Calu3 (cell line): ENCODE measurements at regions not wholly inside any gene's neighbourhood (a gene's known extent, or its start where the extent isn't known, plus 50 kb on each side); places are given as distances from the start of the nearest gene placed in this dataset.

Experiments used
- BruUV-seq: library from RNA; stranded (reverse); fragments of 400-500 nt; replicated peaks from 2 replicates; lab custom pipeline; 2021; lab: Mats Ljungman, UMichigan
- CTCF ChIA-PET: fragments of 300-600 bp; sonication (Branson Sonifier 250); formaldehyde crosslinking; loops from one replicate; lab custom pipeline; 2022; ENCODE audit warnings: antibody characterized with exemption; lab: Charles Lee
- DNase-seq: peaks from one replicate; pipeline ENCODE4 v3.0.0; 2022
- H3K27ac Mint-ChIP-seq: one replicate; pipeline ENCODE4 v1.8.0; 2022; ENCODE audit warnings: mixed read lengths; ENCODE audit not compliant: unreplicated experiment
- H3K27me3 Mint-ChIP-seq: one replicate; pipeline ENCODE4 v1.8.0; 2022; ENCODE audit warnings: mixed read lengths; ENCODE audit not compliant: unreplicated experiment
- H3K36me3 Mint-ChIP-seq: one replicate; pipeline ENCODE4 v1.8.0; 2022; ENCODE audit warnings: mild to moderate bottlenecking, moderate library complexity, mixed read lengths; ENCODE audit not compliant: insufficient read depth, unreplicated experiment
- H3K4me1 Mint-ChIP-seq: one replicate; pipeline ENCODE4 v1.8.0; 2022; ENCODE audit warnings: mild to moderate bottlenecking, low read depth, mixed read lengths; ENCODE audit not compliant: unreplicated experiment
- H3K4me3 Mint-ChIP-seq: one replicate; pipeline ENCODE4 v1.8.0; 2022; ENCODE audit warnings: mild to moderate bottlenecking, low read depth, moderate library complexity, mixed read lengths; ENCODE audit not compliant: unreplicated experiment
- H3K9me3 Mint-ChIP-seq: one replicate; pipeline ENCODE4 v1.8.0; 2022; ENCODE audit warnings: low read depth, mixed read lengths; ENCODE audit not compliant: unreplicated experiment
- intact Hi-C: fragments of 100-400 bp; cut with micrococcal nuclease; formaldehyde crosslinking; loops from one replicate; pipeline ENCODE4 v1.10.0; 2022; ENCODE audit not compliant: unreplicated experiment
- TF ChIP-seq, protein P1 (sequence below): fragments of 200-600 bp; IDR thresholded peaks from one replicate; pipeline ENCODE4 v1.8.0; 2022; ENCODE audit warnings: antibody characterized with exemption; ENCODE audit not compliant: unreplicated experiment

DNA sequence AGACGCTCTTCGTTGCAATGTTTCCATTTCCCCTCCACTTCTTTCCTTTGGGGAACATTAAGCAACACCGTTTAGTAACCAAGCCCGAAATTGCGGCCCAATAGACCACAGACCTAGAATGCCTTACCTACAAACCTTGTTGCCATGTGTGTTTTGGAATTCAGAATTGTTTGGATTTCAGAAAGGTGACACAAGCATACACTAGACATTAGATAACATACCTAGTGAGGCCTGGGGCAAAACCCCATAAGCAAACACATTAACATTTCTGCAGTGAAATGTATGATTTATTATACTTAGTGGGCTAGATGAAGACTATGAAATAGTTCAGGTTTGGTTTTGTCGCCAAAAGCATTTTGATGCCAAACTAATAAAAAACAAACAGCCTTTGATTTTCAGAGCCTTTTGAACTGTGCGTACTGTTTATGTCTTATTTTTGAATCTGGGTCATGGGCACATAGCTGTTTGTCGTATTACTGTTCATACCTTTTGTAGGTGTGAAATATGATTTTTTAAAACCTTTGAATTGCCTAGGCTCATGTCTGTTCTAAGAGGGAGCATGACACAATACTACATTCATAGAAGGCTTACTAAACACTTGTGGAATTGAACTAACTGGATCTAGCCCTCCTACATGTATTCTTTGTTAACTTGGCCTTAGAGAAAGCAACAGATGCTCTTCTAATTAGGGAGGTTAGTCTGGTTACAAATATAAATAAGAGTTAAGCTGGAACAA, 88.6 kb upstream of the TMEM164 start:
- BruUV-seq: no TSS peak
- CTCF ChIA-PET: no interaction called here
- DNase-seq: no peak
- Mint-ChIP-seq H3K27ac (no peak overlapping the region), H3K4me1 (peaks cover 6% of the 10 kb centered on the region), H3K36me3 (no peaks in the 10 kb centered on the region), H3K27me3 (no peaks in the 10 kb centered on the region), H3K4me3 (no peak overlapping the region), H3K9me3 (no peaks in the 10 kb centered on the region)
- TF ChIP-seq, protein P1, sequence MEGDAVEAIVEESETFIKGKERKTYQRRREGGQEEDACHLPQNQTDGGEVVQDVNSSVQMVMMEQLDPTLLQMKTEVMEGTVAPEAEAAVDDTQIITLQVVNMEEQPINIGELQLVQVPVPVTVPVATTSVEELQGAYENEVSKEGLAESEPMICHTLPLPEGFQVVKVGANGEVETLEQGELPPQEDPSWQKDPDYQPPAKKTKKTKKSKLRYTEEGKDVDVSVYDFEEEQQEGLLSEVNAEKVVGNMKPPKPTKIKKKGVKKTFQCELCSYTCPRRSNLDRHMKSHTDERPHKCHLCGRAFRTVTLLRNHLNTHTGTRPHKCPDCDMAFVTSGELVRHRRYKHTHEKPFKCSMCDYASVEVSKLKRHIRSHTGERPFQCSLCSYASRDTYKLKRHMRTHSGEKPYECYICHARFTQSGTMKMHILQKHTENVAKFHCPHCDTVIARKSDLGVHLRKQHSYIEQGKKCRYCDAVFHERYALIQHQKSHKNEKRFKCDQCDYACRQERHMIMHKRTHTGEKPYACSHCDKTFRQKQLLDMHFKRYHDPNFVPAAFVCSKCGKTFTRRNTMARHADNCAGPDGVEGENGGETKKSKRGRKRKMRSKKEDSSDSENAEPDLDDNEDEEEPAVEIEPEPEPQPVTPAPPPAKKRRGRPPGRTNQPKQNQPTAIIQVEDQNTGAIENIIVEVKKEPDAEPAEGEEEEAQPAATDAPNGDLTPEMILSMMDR: no peak
- intact Hi-C loops: loop anchor here (5.0 kb wide), 1 partner anchor 498 kb away; no protein-coding TSS in a partner anchor

DNA sequence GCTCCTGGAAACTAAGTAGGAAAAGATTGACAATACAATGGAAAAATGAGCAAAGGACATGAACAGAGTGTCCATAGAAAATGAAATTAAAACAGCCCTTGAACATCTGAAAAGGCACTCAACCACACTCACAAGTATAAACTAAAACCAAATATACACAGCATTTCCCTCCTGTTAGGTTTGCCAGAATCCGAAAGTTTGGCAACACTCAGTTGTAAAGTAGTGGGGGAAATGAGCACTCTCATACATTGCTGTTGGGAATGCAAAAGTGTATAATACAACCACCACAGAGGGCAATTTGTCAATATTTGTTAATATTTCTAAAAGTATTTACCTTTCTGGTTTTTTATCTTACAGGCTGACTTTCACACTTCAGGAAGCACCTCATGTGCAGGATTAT, 84.2 kb upstream of the TMEM164 start:
- Mint-ChIP-seq H3K9me3 (no peaks in the 10 kb centered on the region), H3K27me3 (peaks cover 14% of the 10 kb centered on the region), H3K36me3 (no peaks in the 10 kb centered on the region), H3K4me1 (peaks cover 8% of the 10 kb centered on the region), H3K4me3 (no peak overlapping the region), H3K27ac (no peak overlapping the region)
- no TSS peak for BruUV-seq
- no peak for DNase-seq
- intact Hi-C loops: loop anchor here (5.0 kb wide), 1 partner anchor 94 kb away; no protein-coding TSS in a partner anchor
- TF ChIP-seq, protein P1: no peak
- CTCF ChIA-PET: no interaction called here

DNA sequence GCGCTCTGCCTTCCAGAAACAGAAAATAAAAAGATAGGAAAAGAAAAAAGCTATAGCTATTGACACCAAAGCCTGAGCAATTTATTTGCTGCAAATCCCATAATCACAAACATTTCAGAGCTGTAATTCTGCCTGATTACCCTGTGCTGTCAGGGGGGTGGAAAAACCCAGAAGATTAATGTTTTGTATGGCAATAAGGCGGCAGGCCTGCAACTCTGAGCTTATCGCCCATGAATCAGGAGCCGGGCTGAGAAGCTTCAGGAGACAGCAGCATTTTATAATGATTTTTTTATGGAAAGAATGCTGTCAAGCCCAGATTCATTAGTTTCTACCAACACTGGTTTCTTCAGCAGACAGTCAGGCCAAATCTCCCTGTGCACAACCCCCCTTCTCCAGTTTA, 82.6 kb upstream of the TMEM164 start:
- H3K4me1 Mint-ChIP-seq: peaks cover 8% of the 10 kb centered on the region
- no peak for DNase-seq
- BruUV-seq: no TSS peak
- no peaks in the 10 kb centered on the region for H3K36me3 Mint-ChIP-seq
- CTCF ChIA-PET: no interaction called here
- H3K4me3 Mint-ChIP-seq: no peak overlapping the region
- H3K27me3 Mint-ChIP-seq: peaks cover 14% of the 10 kb centered on the region
- H3K27ac Mint-ChIP-seq: no peak overlapping the region
- TF ChIP-seq, protein P1: no peak
- H3K9me3 Mint-ChIP-seq: no peaks in the 10 kb centered on the region
- intact Hi-C loops: no loop called here

DNA sequence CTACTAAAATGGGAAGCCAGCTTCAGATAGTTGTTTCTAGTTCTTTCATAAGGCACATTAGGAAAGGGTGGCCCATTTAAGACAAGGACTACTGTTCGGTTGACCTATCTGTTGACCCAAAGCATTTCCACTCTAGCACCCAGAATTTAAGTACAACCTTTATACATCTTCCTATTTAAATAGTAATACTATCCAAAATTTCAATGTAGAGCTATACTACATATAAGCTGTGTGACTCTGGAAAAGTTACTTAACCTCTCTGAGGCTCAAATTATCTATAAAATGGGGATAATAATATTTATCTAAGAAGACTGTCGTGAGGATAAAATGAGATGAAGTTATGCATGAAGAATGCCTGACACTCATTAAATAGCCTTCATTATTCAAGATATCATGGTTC, 82.0 kb upstream of the TMEM164 start:
- peaks cover 8% of the 10 kb centered on the region for H3K4me1 Mint-ChIP-seq
- peaks cover 14% of the 10 kb centered on the region for H3K27me3 Mint-ChIP-seq
- H3K9me3 Mint-ChIP-seq: no peaks in the 10 kb centered on the region
- TF ChIP-seq, protein P1: no peak
- intact Hi-C loops: no loop called here
- no peak for DNase-seq
- H3K27ac Mint-ChIP-seq: no peak overlapping the region
- CTCF ChIA-PET: interaction anchor here (0.6 kb wide), 1 partner anchor 117 kb away, joined by 4 read pairs; no protein-coding TSS in a partner anchor
- BruUV-seq: no TSS peak
- H3K36me3 Mint-ChIP-seq: no peaks in the 10 kb centered on the region
- no peak overlapping the region for H3K4me3 Mint-ChIP-seq
